Activated T-helper 1 cell treated with anti-CD3 and anti-CD28 coated beads, Interleukin-12 subunit alpha, Interleukin-12 subunit beta, Interleukin-2, Interleukin-4 antibody, amounts not matched to agents 30 ng/mL and 10 ng/mL and 1 ng/mL, durations not matched to agents 14 hours and 24 hours and 36 hours (primary cell): ENCODE measurements at regions not wholly inside any gene's neighbourhood (a gene's known extent, or its start where the extent isn't known, plus 50 kb on each side); places are given as distances from the start of the nearest gene placed in this dataset.
"Not testable (repeated sequence)": the region's sequence is repeated elsewhere in the genome, so short reads cannot be mapped to it uniquely, and the experiment has no call there.

Experiments used
- DNase-seq: peaks from one replicate; pipeline ENCODE4 v3.0.0; 2021; ENCODE audit warnings: low spot score
- H3K27ac Mint-ChIP-seq: one replicate; pipeline ENCODE4 v1.8.0; 2021; ENCODE audit warnings: mild to moderate bottlenecking, mixed read lengths
- H3K27me3 Mint-ChIP-seq: one replicate; pipeline ENCODE4 v1.8.0; 2022; ENCODE audit warnings: mild to moderate bottlenecking, moderate library complexity, mixed read lengths; ENCODE audit not compliant: insufficient read depth
- H3K36me3 Mint-ChIP-seq: one replicate; pipeline ENCODE4 v1.8.0; 2021; ENCODE audit warnings: low read depth, mixed read lengths
- H3K4me1 Mint-ChIP-seq: one replicate; pipeline ENCODE4 v1.8.0; 2021; ENCODE audit warnings: low read depth, mixed read lengths
- H3K4me3 Mint-ChIP-seq: one replicate; pipeline ENCODE4 v1.8.0; 2021; ENCODE audit warnings: mild to moderate bottlenecking, moderate library complexity, mixed read lengths
- H3K9me3 Mint-ChIP-seq: one replicate; pipeline ENCODE4 v1.8.0; 2021; ENCODE audit warnings: mixed read lengths
- intact Hi-C: fragments of 100-400 bp; cut with micrococcal nuclease; formaldehyde crosslinking; loops from one replicate; pipeline ENCODE4 v1.15.1; 2024

- no peak for DNase-seq
- intact Hi-C loops = no loop called here
- Mint-ChIP-seq H3K9me3 (peaks cover 41% of the 10 kb centered on the region), H3K36me3 (peaks cover 13% of the 10 kb centered on the region), H3K4me1 (peaks cover 29% of the 10 kb centered on the region), H3K27ac (no peak overlapping the region), H3K27me3 (no peaks in the 10 kb centered on the region), H3K4me3 (no peak overlapping the region)
Observed at GRCh38 chr5:40238066-40238745, 441.5 kb upstream of the PTGER4 start.

DNA sequence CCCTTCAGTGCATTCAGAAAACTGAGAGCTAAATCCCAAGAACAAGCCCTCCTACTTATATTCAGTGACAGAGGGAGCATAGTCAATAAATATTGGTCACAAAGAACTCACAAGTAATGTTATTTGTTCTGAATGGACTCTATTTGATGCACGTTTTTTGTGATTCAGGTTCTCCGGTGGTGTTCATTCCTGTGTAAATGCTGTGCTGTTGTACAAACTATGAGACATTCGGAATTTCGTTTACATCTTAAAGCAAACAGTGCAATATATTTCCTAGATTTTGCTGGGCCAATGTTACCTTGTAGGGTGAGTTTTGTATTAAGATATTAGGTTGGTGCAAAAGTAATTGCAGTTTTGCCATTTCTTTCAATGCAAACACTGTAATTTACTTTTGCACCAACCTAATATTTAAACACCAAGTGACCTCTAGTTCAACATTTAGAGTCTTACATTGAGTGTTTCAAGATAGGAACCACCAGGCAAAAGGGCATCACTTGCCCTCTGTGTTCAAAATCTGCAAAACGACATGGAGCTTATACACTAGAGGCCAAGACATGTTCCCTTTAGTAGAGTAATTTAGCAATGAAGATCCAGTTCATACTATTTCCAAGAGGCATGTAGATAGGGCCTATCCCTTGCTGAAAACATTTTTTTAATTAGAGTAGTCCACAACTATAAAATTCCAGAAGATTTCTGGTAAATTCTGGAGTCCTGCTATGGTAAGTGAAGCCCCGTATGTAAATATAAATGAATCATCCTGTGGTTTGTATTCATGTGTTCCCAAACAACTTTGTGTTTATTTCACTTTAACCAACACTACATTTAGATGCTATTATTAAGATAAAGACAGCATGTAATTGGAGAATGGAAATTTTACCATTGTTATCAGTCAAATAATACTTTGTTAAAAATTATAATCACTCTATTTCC is 444.0 kb upstream of the PTGER4 start:
- no peaks in the 10 kb centered on the region for H3K27me3 Mint-ChIP-seq
- peaks cover 25% of the 10 kb centered on the region for H3K4me1 Mint-ChIP-seq
- H3K9me3 Mint-ChIP-seq = peaks cover 33% of the 10 kb centered on the region
- intact Hi-C loops = no loop called here
- no peak for DNase-seq
- H3K36me3 Mint-ChIP-seq = peaks cover 9% of the 10 kb centered on the region
- no peak overlapping the region for H3K4me3 Mint-ChIP-seq
- no peak overlapping the region for H3K27ac Mint-ChIP-seq

GRCh38 chr5:40233268-40233667 is 446.4 kb upstream of the PTGER4 start:
- peaks cover 25% of the 10 kb centered on the region for H3K4me1 Mint-ChIP-seq
- H3K27me3 Mint-ChIP-seq = no peaks in the 10 kb centered on the region
- intact Hi-C loops = no loop called here
- H3K27ac Mint-ChIP-seq = no peak overlapping the region
- no peak for DNase-seq
- H3K36me3 Mint-ChIP-seq = peaks cover 1% of the 10 kb centered on the region
- peaks cover 10% of the 10 kb centered on the region for H3K9me3 Mint-ChIP-seq
- no peak overlapping the region for H3K4me3 Mint-ChIP-seq

- Mint-ChIP-seq H3K4me1 (peaks cover 38% of the 10 kb centered on the region), H3K4me3 (no peak overlapping the region), H3K27ac (no peak overlapping the region), H3K36me3 (no peaks in the 10 kb centered on the region), H3K9me3 (no peaks in the 10 kb centered on the region), H3K27me3 (no peaks in the 10 kb centered on the region)
- DNase-seq = no peak
- intact Hi-C loops = loop anchor here (10.0 kb wide), 1 partner anchor 1063 kb away; no protein-coding TSS in a partner anchor
Observed at GRCh38 chr5:40227931-40228330, 451.8 kb upstream of the PTGER4 start.

DNA sequence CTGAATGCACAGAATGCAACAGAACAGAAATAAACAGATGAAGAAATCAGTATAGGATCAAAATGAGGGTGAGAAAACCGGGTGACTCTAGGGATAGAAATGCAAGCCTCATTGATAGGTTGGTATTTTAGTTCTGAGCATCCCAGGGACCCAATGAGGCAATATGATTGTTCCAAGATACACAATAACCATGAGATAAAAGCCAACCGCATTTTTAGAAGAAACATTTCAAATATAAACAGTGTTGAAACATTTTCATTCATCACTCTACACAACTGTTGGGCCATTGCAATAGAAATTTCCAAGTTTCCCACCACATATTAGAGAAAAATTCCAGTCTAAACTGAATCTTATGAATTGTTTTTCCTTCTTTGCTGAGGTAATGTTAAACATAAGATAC is 452.3 kb upstream of the PTGER4 start:
- Mint-ChIP-seq H3K4me1 (peaks cover 40% of the 10 kb centered on the region), H3K4me3 (no peak overlapping the region), H3K27me3 (no peaks in the 10 kb centered on the region), H3K36me3 (no peaks in the 10 kb centered on the region), H3K27ac (no peak overlapping the region), H3K9me3 (no peaks in the 10 kb centered on the region)
- DNase-seq = no peak
- intact Hi-C loops = loop anchor here (10.0 kb wide), 1 partner anchor 1063 kb away; no protein-coding TSS in a partner anchor

DNA sequence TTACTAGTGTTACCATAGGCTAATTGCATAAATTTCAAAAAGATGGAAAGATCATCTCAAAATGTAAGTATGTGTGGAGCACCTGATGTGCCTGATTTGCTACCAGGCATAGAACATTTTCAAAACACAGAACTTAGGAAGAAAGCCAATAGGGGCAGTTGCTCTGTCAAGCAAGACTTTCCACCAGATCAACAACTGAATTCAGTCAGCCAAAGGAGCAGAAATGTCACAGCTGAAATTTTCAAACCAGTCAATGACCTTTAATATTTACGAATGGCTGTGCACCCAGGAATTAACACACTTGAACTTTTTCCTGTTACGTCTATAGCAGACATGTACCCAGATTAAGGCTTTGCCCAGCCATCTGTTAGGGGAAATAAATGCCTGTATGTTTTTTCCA is 452.8 kb upstream of the PTGER4 start:
- Mint-ChIP-seq H3K9me3 (no peaks in the 10 kb centered on the region), H3K4me3 (no peak overlapping the region), H3K27ac (no peak overlapping the region), H3K36me3 (no peaks in the 10 kb centered on the region), H3K27me3 (no peaks in the 10 kb centered on the region), H3K4me1 (peaks cover 42% of the 10 kb centered on the region)
- intact Hi-C loops = loop anchor here (10.0 kb wide), 1 partner anchor 1062 kb away; no protein-coding TSS in a partner anchor
- no peak for DNase-seq

DNA sequence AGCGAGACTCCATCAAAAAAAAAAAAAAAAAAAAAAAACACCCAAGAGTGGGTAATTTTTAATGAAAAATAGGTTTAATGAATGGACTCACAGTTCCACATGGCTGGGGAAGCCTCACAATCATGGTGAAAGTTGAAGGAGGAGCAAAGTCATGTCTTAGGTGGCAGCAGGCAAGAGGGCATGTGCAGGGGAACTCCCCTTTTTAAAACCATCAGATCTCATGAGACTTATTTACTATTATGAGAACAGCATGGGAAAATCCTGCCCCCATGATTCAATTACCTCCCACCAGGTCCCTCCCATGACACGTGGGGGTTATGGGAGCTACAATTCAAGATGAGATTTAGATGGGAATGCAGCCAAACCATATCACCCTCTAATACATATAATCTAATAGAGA is 454.6 kb upstream of the PTGER4 start:
- DNase-seq, H3K36me3 Mint-ChIP-seq, H3K27me3 Mint-ChIP-seq, H3K9me3 Mint-ChIP-seq, H3K4me3 Mint-ChIP-seq: not testable (repeated sequence)
- peaks cover 60% of the 10 kb centered on the region for H3K4me1 Mint-ChIP-seq
- intact Hi-C loops = loop anchor here (2.0 to 10.0 kb wide), 4 partner anchors 54 to 1060 kb away; no protein-coding TSS in a partner anchor
- H3K27ac Mint-ChIP-seq = peak overlapping the region; percentile 37

GRCh38 chr5:40224421-40224820 is 455.3 kb upstream of the PTGER4 start:
- Mint-ChIP-seq H3K4me3 (peak overlapping the region; percentile 66), H3K9me3 (peaks cover 11% of the 10 kb centered on the region), H3K4me1 (peaks cover 67% of the 10 kb centered on the region), H3K27ac (peak overlapping the region; percentile 91), H3K27me3 (no peaks in the 10 kb centered on the region), H3K36me3 (peaks cover 9% of the 10 kb centered on the region)
- DNase-seq = no peak
- intact Hi-C loops = loop anchor here (1.0 to 10.0 kb wide), 21 partner anchors 16 to 1060 kb away; partner anchors contain the start of genes PRKAA1 and RPL37

- Mint-ChIP-seq H3K9me3 (peaks cover 16% of the 10 kb centered on the region), H3K27ac (peak overlapping the region; percentile 91), H3K36me3 (peaks cover 10% of the 10 kb centered on the region), H3K27me3 (no peaks in the 10 kb centered on the region), H3K4me3 (peak overlapping the region; percentile 66), H3K4me1 (peaks cover 70% of the 10 kb centered on the region)
- peak; percentile 39 for DNase-seq
- intact Hi-C loops = loop anchor here (1.0 to 10.0 kb wide), 22 partner anchors 16 to 1059 kb away; partner anchors contain the start of genes PRKAA1 and RPL37
Observed at GRCh38 chr5:40223884-40224402, 455.8 kb upstream of the PTGER4 start.

DNA sequence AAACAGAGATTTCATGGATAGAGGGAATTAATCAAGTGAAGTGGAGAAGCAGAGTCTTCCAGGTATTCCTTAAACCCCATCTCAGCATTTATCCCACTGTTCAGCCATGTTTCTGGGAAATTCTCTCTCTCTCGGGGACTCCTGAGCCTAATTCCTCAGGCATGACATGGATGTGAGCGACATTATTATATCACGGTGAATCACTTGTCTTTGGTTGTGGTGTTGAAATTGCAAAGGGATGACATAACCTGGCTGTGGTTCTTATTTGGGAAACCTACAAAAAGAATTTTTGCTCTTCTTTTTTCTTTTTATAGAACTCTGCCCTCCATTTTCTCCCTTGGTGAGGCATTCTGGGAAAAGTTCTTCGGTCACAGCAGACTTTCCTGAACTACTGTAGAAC is 457.9 kb upstream of the PTGER4 start:
- Mint-ChIP-seq H3K36me3 (peaks cover 17% of the 10 kb centered on the region), H3K27ac (no peak overlapping the region), H3K4me1 (peaks cover 80% of the 10 kb centered on the region), H3K4me3 (no peak overlapping the region), H3K27me3 (no peaks in the 10 kb centered on the region), H3K9me3 (peaks cover 26% of the 10 kb centered on the region)
- no peak for DNase-seq
- intact Hi-C loops = loop anchor here (5.0 to 10.0 kb wide), 3 partner anchors 531 to 1057 kb away; partner anchors contain the start of gene RPL37

DNA sequence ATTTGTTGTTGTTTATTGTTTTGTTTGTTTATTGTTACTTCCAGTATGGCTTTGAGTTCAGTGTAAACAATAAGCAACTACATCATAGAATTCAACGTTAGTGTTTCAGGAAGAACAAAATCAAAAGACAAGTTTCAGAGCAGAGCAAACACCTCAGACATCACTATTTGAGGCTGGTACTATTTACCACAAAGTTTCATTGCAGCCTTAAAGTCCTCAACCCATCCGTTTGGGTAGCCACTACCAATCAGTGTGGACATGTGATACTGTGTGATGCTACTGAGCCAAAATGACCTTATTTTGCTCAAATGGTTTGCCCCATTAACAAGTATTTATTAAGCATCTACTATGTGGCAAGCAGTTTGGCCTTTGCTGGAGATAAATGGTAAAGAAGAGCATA is 458.5 kb upstream of the PTGER4 start:
- H3K27me3 Mint-ChIP-seq = no peaks in the 10 kb centered on the region
- DNase-seq = no peak
- peaks cover 26% of the 10 kb centered on the region for H3K9me3 Mint-ChIP-seq
- peaks cover 17% of the 10 kb centered on the region for H3K36me3 Mint-ChIP-seq
- intact Hi-C loops = loop anchor here (5.0 to 10.0 kb wide), 3 partner anchors 531 to 1056 kb away; partner anchors contain the start of gene RPL37
- no peak overlapping the region for H3K4me3 Mint-ChIP-seq
- H3K4me1 Mint-ChIP-seq = peaks cover 78% of the 10 kb centered on the region
- no peak overlapping the region for H3K27ac Mint-ChIP-seq

GRCh38 chr5:40220260-40220659 is 459.5 kb upstream of the PTGER4 start:
- H3K27me3 Mint-ChIP-seq = no peaks in the 10 kb centered on the region
- no peak for DNase-seq
- peaks cover 69% of the 10 kb centered on the region for H3K4me1 Mint-ChIP-seq
- peaks cover 26% of the 10 kb centered on the region for H3K9me3 Mint-ChIP-seq
- H3K36me3 Mint-ChIP-seq = peaks cover 17% of the 10 kb centered on the region
- no peak overlapping the region for H3K27ac Mint-ChIP-seq
- H3K4me3 Mint-ChIP-seq = no peak overlapping the region
- intact Hi-C loops = loop anchor here (5.0 to 10.0 kb wide), 3 partner anchors 532 to 1055 kb away; partner anchors contain the start of gene RPL37
